CD1c-positive myeloid dendritic cell (primary cell): ENCODE measurements at regions not wholly inside any gene's neighbourhood (a gene's known extent, or its start where the extent isn't known, plus 50 kb on each side); places are given as distances from the start of the nearest gene placed in this dataset.
"Not testable (repeated sequence)": the region's sequence is repeated elsewhere in the genome, so short reads cannot be mapped to it uniquely, and the experiment has no call there.

Experiments
- DNase-seq: peaks from one replicate; pipeline ENCODE4 v3.0.0-alpha.2; 2016; ENCODE audit errors: extremely low spot score

- DNase-seq = no peak
Measured at GRCh38 chr12:84502180-84502860, 410.3 kb downstream of the SLC6A15 start.

GRCh38 chr12:84497819-84498218 lies 414.8 kb downstream of the SLC6A15 start:
- DNase-seq = no peak

GRCh38 chr12:84495711-84496110 lies 416.9 kb downstream of the SLC6A15 start:
- no peak for DNase-seq

GRCh38 chr12:84492351-84492883 lies 420.2 kb downstream of the SLC6A15 start:
- DNase-seq = no peak

GRCh38 chr12:84484798-84485197 lies 427.8 kb downstream of the SLC6A15 start:
- DNase-seq = no peak

GRCh38 chr12:84480803-84481202 lies 431.8 kb downstream of the SLC6A15 start:
- no peak for DNase-seq

- no peak for DNase-seq
Measured at GRCh38 chr12:84470361-84470760, 442.2 kb downstream of the SLC6A15 start.

- DNase-seq = no peak
Measured at GRCh38 chr12:84464616-84465015, 448.0 kb downstream of the SLC6A15 start.

- DNase-seq = no peak
Measured at GRCh38 chr12:84463741-84464495, 448.7 kb downstream of the SLC6A15 start.

GRCh38 chr12:84455598-84455997 lies 457.0 kb downstream of the SLC6A15 start:
- no peak for DNase-seq

GRCh38 chr12:84446478-84446877 lies 466.1 kb downstream of the SLC6A15 start:
- DNase-seq = not testable (repeated sequence)

GRCh38 chr12:84436134-84436533 lies 476.5 kb downstream of the SLC6A15 start:
- DNase-seq = no peak

- no peak for DNase-seq
Measured at GRCh38 chr12:84435682-84436081, 476.9 kb downstream of the SLC6A15 start.

GRCh38 chr12:84422340-84422739 lies 490.3 kb downstream of the SLC6A15 start:
- DNase-seq = no peak

GRCh38 chr12:84421103-84421502 lies 491.5 kb downstream of the SLC6A15 start:
- DNase-seq = no peak

- DNase-seq = no peak
Measured at GRCh38 chr12:84416626-84417025, 496.0 kb downstream of the SLC6A15 start.

- no peak for DNase-seq
Measured at GRCh38 chr12:84415946-84416345, 496.7 kb downstream of the SLC6A15 start.

GRCh38 chr12:84413656-84414055 lies 498.9 kb downstream of the SLC6A15 start:
- no peak for DNase-seq

GRCh38 chr12:84412226-84412625 lies 500.4 kb downstream of the SLC6A15 start:
- no peak for DNase-seq

GRCh38 chr12:84411031-84411430 lies 501.6 kb downstream of the SLC6A15 start:
- DNase-seq = no peak

- no peak for DNase-seq
Measured at GRCh38 chr12:84408936-84409335, 503.7 kb downstream of the SLC6A15 start.

- not testable (repeated sequence) for DNase-seq
Measured at GRCh38 chr12:84406720-84407119, 505.9 kb downstream of the SLC6A15 start.

GRCh38 chr12:84397846-84398245 lies 514.8 kb downstream of the SLC6A15 start:
- DNase-seq = no peak
